ENCODE measurements at regions not wholly inside any gene's neighbourhood (a gene's known extent, or its start where the extent isn't known, plus 50 kb on each side); places are given as distances from the start of the nearest gene placed in this dataset.

GRCh38 chr17:72301887-72302286, 181.1 kb downstream of the SOX9 start:
- no peak for DNase-seq (ENCODE audit: low read depth in 2 of 2)

- DNase-seq (ENCODE audit: low read depth in 2 of 2), result no peak
Measured at GRCh38 chr17:72302735-72303134, 181.9 kb downstream of the SOX9 start.

DNA sequence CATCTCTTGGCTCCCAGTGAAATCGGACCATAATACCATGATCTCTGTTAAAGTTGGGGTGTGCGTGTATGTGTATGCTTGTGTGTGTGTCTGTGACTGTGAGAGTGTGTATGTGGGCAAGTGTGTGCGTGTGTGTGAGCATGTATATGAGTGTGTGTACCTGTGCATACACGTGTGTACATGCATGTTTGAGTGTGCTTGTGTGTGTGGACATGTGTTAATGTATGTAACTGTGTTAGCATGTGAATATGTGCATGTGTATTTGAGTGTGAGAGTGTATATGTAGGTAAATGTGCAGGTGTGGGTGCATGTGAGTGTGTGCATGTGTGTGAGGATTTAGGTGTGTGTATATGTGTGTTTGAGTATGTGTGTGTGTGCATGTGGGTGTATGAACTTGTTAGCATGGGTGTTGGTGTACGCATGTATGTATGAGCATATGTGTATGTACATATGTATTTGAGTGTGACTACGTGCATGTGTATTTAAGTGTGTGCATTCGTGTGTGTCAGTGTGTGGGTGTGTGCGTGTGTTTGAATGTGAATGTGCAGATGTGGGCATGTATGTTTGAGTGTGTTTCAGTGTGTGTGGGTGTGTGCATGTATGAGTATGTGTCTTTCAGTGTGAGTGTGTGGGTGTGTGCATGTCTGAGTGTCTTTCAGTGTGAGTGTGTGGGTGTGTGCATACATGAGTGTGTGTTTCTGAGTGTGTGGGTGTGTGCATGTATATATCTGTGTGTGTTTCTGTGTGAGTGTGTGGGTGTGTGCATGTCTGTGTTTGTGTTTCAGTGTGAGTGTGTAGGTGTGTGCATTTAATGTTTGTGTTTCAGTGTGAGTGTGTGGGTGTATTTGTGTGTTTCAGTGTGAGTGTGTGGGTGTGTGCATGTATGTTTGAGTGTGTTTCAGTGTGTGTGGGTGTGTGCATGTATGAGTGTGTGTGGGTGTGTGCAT, 183.2 kb downstream of the SOX9 start:
- DNase-seq (ENCODE audit: low read depth in 2 of 2), result no peak

DNA sequence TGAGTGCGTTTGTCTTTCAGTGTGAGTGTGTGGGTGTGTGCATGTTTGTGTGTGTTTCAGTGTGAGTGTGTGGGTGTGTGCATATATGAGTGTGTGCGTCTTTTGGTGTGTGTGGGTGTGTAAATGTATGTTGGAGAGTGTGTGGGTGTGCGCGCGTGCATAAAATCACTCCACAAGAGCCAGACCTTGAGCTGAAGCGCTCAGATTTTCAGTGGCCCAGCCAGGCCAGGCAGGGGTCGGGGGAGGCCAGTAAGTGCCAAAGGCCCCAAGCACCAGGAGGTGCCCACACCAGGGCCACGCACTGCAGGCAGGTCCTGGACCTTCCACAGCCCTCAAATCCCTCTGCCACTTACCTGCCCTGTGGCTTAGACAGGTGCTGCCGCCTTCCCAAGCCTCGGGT, 184.0 kb downstream of the SOX9 start:
- no peak for DNase-seq (ENCODE audit: low read depth in 2 of 2)

- DNase-seq (ENCODE audit: low read depth in 2 of 2), result no peak
Measured at GRCh38 chr17:72305472-72305871, 184.7 kb downstream of the SOX9 start.

DNA sequence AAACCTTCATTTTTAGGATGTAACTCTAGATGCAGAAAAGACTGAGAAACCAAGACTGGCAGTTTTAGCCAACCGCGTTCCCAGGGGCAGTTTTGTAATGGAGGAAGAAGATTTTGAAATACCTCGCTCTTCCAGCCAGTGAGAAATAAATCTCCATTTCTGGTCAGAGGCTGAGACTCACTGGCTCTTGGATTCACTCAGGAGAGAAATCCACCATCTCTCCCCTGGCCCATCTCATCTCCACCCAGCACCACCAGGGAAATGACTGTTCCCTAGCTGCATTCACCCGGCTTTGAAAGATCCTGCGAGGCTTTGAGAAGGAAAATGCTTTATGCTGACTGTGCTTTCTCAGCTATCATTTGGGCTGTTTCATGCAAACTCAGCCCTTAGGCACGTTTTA, 185.2 kb downstream of the SOX9 start:
- DNase-seq (ENCODE audit: low read depth in 2 of 2), result no peak

GRCh38 chr17:72307836-72308235, 187.0 kb downstream of the SOX9 start:
- no peak for DNase-seq (ENCODE audit: low read depth in 2 of 2)

- DNase-seq (ENCODE audit: low read depth in 2 of 2), result no peak
Measured at GRCh38 chr17:72308744-72309385, 188.0 kb downstream of the SOX9 start.

DNA sequence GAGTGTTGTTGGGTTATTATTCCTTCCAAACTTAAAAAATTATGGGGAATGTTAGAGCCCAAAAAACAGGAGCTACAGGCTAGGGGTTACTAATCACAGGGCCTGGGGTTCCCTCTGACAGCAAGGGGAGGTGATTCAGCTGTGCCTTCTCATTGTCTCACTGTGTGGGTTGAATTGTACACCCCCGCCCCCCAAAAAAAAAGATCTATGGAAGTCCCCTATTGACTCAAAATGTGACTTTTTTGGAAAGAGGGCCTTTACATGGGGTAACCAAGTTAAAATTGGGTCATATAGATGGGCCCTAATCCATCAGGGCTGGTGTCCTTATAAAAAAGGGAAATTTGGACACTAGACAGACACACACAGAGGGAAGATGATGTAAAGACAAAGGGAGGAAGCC, 190.2 kb downstream of the SOX9 start:
- no peak for DNase-seq (ENCODE audit: low read depth in 2 of 2)

DNA sequence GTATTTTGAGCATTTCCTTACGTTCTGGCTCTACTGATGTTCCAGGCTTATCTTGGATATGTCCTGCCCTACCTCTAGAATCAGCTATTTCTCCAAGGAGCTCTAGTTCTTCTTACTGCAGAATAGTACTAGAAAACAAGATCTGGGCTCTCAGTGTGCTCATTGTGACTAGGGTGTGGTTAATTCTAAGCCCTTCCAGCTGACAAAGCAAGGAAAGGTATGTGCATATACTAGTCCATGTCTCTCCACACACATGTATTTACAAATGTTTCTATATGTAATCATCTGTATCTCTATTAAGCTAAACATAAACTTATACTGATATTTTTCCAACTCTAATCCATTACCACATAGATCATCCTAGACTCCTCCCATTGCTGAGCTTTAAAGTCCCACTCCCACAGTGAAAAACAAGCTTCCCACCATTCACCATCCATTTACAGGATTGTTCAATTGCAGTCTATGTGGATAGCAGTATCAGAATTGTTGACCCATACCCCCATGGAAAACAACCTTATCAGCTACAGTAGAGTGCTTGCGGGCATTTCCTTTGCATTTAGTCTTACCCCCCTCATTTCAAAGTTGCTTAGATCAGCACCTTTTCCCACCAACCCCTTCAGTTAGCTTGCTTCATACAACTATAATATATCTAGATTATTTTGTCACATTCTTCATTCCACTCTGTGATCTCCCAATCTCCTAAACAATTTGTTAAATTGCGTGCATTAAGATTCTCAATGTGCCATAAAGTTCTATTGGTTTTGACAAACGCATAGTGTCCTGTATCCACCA, 194.5 kb downstream of the SOX9 start:
- no peak for DNase-seq (ENCODE audit: low read depth in 2 of 2)

DNA sequence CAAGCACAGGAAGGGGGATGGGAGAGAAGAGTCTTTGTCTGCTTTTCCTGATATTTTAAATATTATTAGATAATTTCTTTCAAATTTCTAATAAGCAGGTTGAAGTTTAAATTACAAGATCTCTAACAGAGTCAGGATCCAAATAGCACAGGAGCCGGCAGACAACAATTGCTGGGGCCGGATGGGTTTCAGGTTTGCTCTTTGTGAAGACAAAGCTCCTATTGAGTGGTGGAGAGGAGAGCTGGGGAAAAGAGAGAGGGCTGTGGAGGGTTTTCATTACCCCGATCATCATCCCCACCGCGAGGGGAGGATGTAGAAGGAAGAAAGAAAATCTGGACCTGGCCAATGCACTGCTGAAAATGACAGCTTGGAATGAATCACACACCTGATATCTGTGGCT, 197.3 kb downstream of the SOX9 start:
- no peak for DNase-seq (ENCODE audit: low read depth in 2 of 2)

GRCh38 chr17:72321896-72322295, 201.1 kb downstream of the SOX9 start:
- no peak for DNase-seq (ENCODE audit: low read depth in 2 of 2)

GRCh38 chr17:72332367-72332766, 211.5 kb downstream of the SOX9 start:
- no peak for DNase-seq (ENCODE audit: low read depth in 2 of 2)

DNA sequence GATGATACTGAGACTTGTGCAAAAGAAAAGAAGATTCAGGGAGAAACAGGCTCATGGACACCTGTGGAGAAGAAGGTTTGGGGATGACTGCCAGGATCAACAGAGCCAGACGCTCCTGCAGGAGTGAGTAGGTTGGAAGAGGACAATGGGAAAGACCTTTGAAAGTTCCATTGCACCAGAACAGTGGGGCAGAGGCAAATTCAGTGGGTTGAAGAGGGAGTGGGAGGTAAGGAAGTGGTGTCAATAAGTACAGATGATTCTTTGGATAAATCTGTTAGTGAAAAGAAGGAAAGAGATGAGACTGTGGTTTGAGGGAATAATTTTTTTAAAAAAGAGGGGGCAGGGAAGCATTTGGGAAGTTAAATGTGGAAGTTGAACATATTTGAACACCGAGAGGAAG, 212.8 kb downstream of the SOX9 start:
- no peak for DNase-seq (ENCODE audit: low read depth in 2 of 2)

- no peak for DNase-seq (ENCODE audit: low read depth in 2 of 2)
Measured at GRCh38 chr17:72334205-72334604, 213.4 kb downstream of the SOX9 start.

- DNase-seq (ENCODE audit: low read depth in 2 of 2), result no peak
Measured at GRCh38 chr17:72336026-72336803, 215.4 kb downstream of the SOX9 start.

DNA sequence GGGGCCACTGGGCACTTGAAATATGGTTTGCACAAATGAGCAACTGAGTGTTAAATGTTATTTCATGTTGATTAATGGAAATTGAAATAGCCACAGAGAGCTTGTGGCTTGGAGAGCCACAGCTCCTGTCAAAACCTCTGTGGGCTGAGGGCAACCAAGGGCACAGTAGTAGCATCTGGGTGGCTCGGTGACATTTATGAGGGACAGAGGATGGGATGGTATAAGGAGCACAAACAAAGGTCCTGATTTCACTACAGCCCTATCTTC, 215.9 kb downstream of the SOX9 start:
- DNase-seq (ENCODE audit: low read depth in 2 of 2), result no peak

DNA sequence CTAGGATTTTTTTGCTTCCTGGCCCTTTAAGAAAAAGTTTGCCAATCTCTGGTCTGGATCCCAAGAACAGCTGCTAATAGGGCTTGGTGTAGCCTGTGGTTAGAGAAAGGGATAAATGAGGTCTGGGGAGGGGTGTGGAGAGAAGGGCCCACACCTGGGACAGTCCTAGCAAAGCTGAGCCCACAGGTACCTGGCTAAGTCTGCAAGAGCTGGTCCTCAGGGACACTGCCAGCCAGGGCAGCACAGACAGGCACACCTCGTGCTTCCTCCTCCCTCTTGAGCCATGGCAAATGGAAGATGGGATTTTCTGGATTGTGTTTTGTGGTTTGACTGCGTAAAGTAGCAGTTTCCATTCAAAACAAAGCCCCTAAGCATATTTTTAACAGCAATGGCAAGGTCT, 217.5 kb downstream of the SOX9 start:
- DNase-seq (ENCODE audit: low read depth in 2 of 2), result no peak

- DNase-seq (ENCODE audit: low read depth in 2 of 2), result no peak
Measured at GRCh38 chr17:72338847-72339790, 218.3 kb downstream of the SOX9 start.

- no peak for DNase-seq (ENCODE audit: low read depth in 2 of 2)
Measured at GRCh38 chr17:72340836-72341235, 220.0 kb downstream of the SOX9 start.

DNA sequence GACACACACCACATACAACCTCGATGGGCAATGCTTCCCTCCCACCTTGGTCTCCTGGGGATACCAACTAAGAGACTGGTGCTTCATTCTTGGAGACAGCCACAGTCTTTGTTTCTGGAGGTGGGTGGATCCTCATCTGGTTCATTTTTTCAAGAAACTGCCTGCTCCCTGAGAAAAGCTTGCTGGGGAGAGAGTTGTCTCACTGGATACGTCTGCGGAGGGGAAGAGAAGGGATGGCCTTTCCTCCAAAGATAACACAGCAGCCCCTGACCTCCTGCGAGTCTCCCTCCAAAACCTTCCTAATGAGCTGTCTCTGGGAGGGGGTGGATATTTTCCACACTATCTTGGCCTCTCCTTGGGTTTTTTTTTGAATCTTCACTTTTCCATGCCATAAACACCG, 221.2 kb downstream of the SOX9 start:
- no peak for DNase-seq (ENCODE audit: low read depth in 2 of 2)

All from stimulated activated CD8-positive, alpha-beta memory T cell treated with anti-CD3 and anti-CD28 coated beads, Interleukin-15, amount 100 ng/mL, for 4 hours (primary cell).